Esophagus muscularis mucosa (tissue), 4 donors: ENCODE measurements at regions not wholly inside any gene's neighbourhood (a gene's known extent, or its start where the extent isn't known, plus 50 kb on each side); places are given as distances from the start of the nearest gene placed in this dataset.

Experiments used
- DNase-seq: peaks from one replicate; pipeline ENCODE4 v3.0.0-alpha.2; 2017; ENCODE audit errors: extremely low spot score
- H3K27ac ChIP-seq, 4 donors: fragments of 200-600 bp; sonication (generic); replicated peaks in 1 of 4; 1 replicate in 3 of 4; 2 replicates in 1 of 4; pipeline ENCODE4 v1.5.1; 2016 to 2019; ENCODE audit warnings: mild to moderate bottlenecking in 1 of 4
- H3K27me3 ChIP-seq, 4 donors: fragments of 200-600 bp; sonication (generic); one replicate each; pipeline versions ENCODE4 v1.5.1 to v1.6.0; 2016 to 2019
- H3K36me3 ChIP-seq, 4 donors: fragments of 200-600 bp; sonication (generic); one replicate each; pipeline ENCODE4 v1.5.1; 2016 to 2019
- H3K4me1 ChIP-seq, 4 donors: fragments of 200-600 bp; sonication (generic); one replicate each; pipeline ENCODE4 v1.5.1; 2016 to 2019
- H3K4me3 ChIP-seq, 4 donors: fragments of 200-600 bp; sonication (generic); 1 replicate in 2 of 4; 2 replicates in 2 of 4; pipeline ENCODE4 v1.5.1; 2016 to 2019; ENCODE audit warnings: mild to moderate bottlenecking in 4 of 4, moderate library complexity in 1 of 4
- H3K9me3 ChIP-seq, 4 donors: fragments of 200-600 bp; sonication (generic); 1 replicate in 3 of 4; 2 replicates in 1 of 4; pipeline ENCODE4 v1.5.1; 2016 to 2019
- EP300 ChIP-seq: sonication (generic); formaldehyde crosslinking; IDR thresholded peaks from one replicate; pipeline ENCODE4 v1.6.1; 2017; ENCODE audit warnings: antibody characterized with exemption
- POLR2A ChIP-seq: fragments of 450-650 bp; IDR thresholded peaks from one replicate; pipeline ENCODE4 v1.6.1; 2017; ENCODE audit warnings: antibody characterized with exemption, moderate library complexity, mild to moderate bottlenecking, low read depth
- POLR2AphosphoS5 ChIP-seq, 2 donors: sonication (generic); formaldehyde crosslinking; IDR thresholded peaks; one replicate each; pipeline ENCODE4 v1.6.1; 2017; ENCODE audit warnings: antibody characterized with exemption in 2 of 2
- WGBS: methylation state at CpG from one replicate; pipeline ENCODE4 v1.1.5; 2018; 5-methylcytosine and 5-hydroxymethylcytosine counted together
- intact Hi-C: fragments of 100-400 bp; cut with DNase I; formaldehyde crosslinking; loops from one replicate; pipeline ENCODE4 v1.15.1; 2023
- TF ChIP-seq, protein P1 (sequence below), 3 experiments: fragments of 200-600 bp in 2 of 3; fragments of 450-650 bp in 1 of 3; sonication (generic) in 2 of 3; IDR thresholded peaks; one replicate each; pipeline ENCODE4 v1.5.1; 2017 to 2019; ENCODE audit warnings: antibody characterized with exemption in 3 of 3, mild to moderate bottlenecking in 2 of 3, moderate library complexity in 1 of 3

DNA sequence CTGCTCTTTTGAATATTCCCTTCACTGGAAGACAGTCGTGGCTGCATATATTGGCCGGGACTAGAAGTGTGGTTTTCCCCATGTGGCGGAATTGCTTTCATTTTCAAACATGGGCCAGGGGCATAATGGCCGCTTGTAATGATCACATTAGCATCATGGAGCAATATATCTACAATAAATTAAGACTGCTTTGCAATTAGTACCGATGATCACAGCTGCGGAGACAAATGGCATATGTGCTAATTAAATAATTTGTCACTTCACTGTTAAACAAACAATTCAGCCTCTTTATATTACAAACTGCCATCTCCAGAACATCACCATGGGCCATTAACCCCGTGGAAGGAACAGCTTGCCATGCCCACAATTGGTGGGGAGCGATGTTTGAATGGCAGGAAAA lies 68.2 kb upstream of the OLIG2 start:
- TF ChIP-seq POLR2A (no peak), POLR2AphosphoS5 (IDR thresholded peaks at IDR 0.05) (no peak), EP300 (no peak)
- TF ChIP-seq, protein P1, sequence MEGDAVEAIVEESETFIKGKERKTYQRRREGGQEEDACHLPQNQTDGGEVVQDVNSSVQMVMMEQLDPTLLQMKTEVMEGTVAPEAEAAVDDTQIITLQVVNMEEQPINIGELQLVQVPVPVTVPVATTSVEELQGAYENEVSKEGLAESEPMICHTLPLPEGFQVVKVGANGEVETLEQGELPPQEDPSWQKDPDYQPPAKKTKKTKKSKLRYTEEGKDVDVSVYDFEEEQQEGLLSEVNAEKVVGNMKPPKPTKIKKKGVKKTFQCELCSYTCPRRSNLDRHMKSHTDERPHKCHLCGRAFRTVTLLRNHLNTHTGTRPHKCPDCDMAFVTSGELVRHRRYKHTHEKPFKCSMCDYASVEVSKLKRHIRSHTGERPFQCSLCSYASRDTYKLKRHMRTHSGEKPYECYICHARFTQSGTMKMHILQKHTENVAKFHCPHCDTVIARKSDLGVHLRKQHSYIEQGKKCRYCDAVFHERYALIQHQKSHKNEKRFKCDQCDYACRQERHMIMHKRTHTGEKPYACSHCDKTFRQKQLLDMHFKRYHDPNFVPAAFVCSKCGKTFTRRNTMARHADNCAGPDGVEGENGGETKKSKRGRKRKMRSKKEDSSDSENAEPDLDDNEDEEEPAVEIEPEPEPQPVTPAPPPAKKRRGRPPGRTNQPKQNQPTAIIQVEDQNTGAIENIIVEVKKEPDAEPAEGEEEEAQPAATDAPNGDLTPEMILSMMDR (IDR thresholded peaks at IDR 0.05): no peak
- 72% methylated on average over 8 of the region's 8 CpGs for WGBS
- Histone ChIP-seq H3K4me3 (no peak overlapping the region), H3K9me3 (no peaks in the 10 kb centered on the region), H3K4me1 (no peaks in the 10 kb centered on the region), H3K36me3 (no peaks in the 10 kb centered on the region), H3K27me3 (peaks cover 0 to 92% (median 0%) of the 10 kb centered on the region in 4 donors), H3K27ac (no peak overlapping the region)
- intact Hi-C loops: no loop called here
- no peak for DNase-seq

DNA sequence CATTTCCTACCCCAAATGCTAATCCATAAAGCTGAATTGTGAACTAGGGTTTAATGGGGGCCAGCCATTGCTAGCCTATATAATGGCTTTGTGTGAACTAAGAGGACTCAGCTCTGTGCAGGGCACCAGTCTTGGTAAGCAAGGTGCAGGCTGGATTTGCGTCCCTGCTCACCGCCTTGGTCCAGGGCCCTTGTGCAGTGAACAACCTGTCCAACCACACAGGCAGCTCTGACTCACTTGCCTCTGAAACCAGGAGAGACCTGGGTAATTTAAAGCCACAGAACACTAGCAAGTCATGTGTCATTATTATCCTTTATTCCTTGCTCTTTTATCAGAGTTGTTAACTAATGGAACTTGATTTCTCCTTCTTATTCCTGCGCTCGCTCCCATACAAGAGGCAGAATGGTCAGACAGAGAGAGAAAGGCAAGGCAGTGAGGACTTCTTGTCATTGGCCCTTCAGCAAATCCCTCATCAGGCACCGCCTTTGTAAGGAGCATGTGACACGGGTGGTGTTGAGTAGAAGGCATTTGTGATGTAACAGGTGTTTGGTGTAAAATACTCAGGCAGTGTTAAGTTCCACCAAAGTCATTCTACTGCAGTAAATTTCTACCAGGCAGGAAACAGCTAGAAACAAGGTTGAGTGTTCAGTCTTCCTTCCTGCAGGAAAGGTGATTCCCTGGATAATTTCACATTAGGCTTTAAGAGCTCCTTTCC lies 67.3 kb upstream of the OLIG2 start:
- 73% methylated on average over 6 of the region's 6 CpGs for WGBS
- TF ChIP-seq POLR2AphosphoS5 (IDR thresholded peaks at IDR 0.05) (no peak), POLR2A (no peak), EP300 (no peak)
- TF ChIP-seq, protein P1 (IDR thresholded peaks at IDR 0.05): no peak
- Histone ChIP-seq H3K4me3 (no peak overlapping the region), H3K27ac (no peak overlapping the region), H3K9me3 (no peaks in the 10 kb centered on the region), H3K36me3 (no peaks in the 10 kb centered on the region), H3K27me3 (peaks cover 0 to 86% (median 0%) of the 10 kb centered on the region in 4 donors), H3K4me1 (no peaks in the 10 kb centered on the region)
- DNase-seq: no peak
- intact Hi-C loops: no loop called here

DNA sequence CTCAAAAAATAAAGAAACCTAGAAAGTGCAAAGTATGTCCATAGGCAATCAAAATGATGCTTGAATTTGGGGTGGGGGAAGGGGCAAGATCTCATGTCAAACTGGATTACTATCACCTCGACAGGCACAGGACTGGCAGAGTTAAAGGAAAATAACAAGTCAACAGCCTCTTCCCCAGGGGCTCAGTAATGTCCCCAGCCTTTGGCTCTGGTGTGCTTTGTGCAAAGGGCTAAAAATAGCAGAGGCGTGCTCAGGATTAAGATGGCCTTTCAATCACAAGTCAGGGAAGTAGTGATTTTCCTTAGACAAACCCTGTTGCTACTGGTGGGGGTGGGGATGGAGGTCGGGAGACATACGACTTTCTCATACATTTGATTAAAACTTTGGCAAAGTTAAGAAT lies 63.5 kb upstream of the OLIG2 start:
- DNase-seq: no peak
- WGBS: 58% methylated on average over 4 of the region's 4 CpGs
- no peak for TF ChIP-seq EP300
- TF ChIP-seq POLR2AphosphoS5 (IDR thresholded peaks at IDR 0.05): no peak
- no peak for TF ChIP-seq POLR2A
- TF ChIP-seq, protein P1 (IDR thresholded peaks at IDR 0.05): no peak
- Histone ChIP-seq H3K9me3 (no peaks in the 10 kb centered on the region), H3K4me1 (no peaks in the 10 kb centered on the region), H3K4me3 (no peak overlapping the region), H3K27ac (no peak overlapping the region), H3K36me3 (no peaks in the 10 kb centered on the region), H3K27me3 (peaks cover 0 to 50% (median 0%) of the 10 kb centered on the region in 4 donors)
- intact Hi-C loops: no loop called here

DNA sequence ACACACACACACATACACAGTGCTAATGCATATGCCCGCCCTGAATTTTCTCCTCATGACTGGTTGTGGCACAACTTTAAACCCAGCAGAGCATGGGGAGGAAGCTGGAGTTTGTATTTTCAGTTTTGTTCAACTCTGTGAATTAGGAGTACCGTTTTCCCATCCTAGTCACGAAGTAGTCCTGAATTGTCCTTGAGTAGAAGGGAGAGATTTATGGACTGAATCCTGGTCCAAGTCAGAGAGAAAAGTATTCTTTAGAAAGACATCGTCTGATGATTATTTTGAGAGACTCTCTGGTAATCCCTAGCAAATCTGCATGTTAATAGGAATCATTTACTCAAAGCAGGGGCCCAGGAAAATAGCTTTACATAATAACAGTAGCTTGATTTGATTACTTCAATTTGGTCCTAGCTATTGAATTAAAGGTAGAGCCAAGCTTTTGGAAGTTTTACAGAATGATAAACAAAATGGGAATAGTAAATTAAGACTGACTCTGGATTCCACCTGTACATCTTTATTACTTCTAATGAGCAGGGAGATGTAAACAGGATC lies 60.5 kb upstream of the OLIG2 start:
- Histone ChIP-seq H3K27ac (no peak overlapping the region), H3K36me3 (no peaks in the 10 kb centered on the region), H3K4me3 (no peak overlapping the region), H3K27me3 (peaks cover 0 to 38% (median 0%) of the 10 kb centered on the region in 4 donors), H3K9me3 (no peaks in the 10 kb centered on the region), H3K4me1 (no peaks in the 10 kb centered on the region)
- WGBS: 55% methylated on average over 4 of the region's 4 CpGs
- intact Hi-C loops: no loop called here
- TF ChIP-seq, protein P1 (IDR thresholded peaks at IDR 0.05): no peak
- TF ChIP-seq EP300: no peak
- no peak for TF ChIP-seq POLR2AphosphoS5 (IDR thresholded peaks at IDR 0.05)
- no peak for TF ChIP-seq POLR2A
- no peak for DNase-seq
